HepG2 (cell line): ENCODE measurements at regions not wholly inside any gene's neighbourhood (a gene's known extent, or its start where the extent isn't known, plus 50 kb on each side); places are given as distances from the start of the nearest gene placed in this dataset.

Experiments used
- ASH2L ChIP-seq: fragments of 300-600, 200-600 bp; sonication (generic); IDR thresholded peaks from 2 replicates; pipeline ENCODE4 v1.7.0; 2017; ENCODE audit warnings: low read depth, mild to moderate bottlenecking, moderate library complexity, mixed read lengths, low read length; ENCODE audit not compliant: insufficient read length
- BRD4 ChIP-seq: sonication (generic); formaldehyde crosslinking; IDR thresholded peaks from 2 replicates; pipeline ENCODE4 v1.4.0; 2020; ENCODE audit warnings: missing genetic modification reagents
- FOXK2 ChIP-seq: fragments of 450-650 bp; IDR thresholded peaks from 2 replicates; pipeline ENCODE4 v1.6.1; 2016
- REPIN1 ChIP-seq: sonication (generic); formaldehyde crosslinking; IDR thresholded peaks from 2 replicates; pipeline ENCODE4 v1.8.0; 2022; ENCODE audit warnings: missing genetic modification reagents, low read depth, mild to moderate bottlenecking, borderline replicate concordance
- YY1 ChIP-seq: IDR thresholded peaks from 2 replicates; pipeline ENCODE4 v1.6.1; 2011; ENCODE audit warnings: low read length, low read depth, moderate library complexity, mild to moderate bottlenecking; ENCODE audit not compliant: insufficient read depth, insufficient replicate concordance
- ZFY ChIP-seq: sonication (generic); formaldehyde crosslinking; IDR thresholded peaks from 2 replicates; pipeline ENCODE4 v1.4.0; 2020; ENCODE audit warnings: missing genetic modification reagents
- ZNF232 ChIP-seq: sonication (generic); formaldehyde crosslinking; IDR thresholded peaks from 2 replicates; pipeline ENCODE4 v1.4.0; 2020; ENCODE audit warnings: missing genetic modification reagents, borderline replicate concordance
- ZZZ3 ChIP-seq: sonication (generic); formaldehyde crosslinking; IDR thresholded peaks from 2 replicates; pipeline ENCODE4 v1.4.0; 2020; ENCODE audit warnings: missing genetic modification reagents, mild to moderate bottlenecking, borderline replicate concordance
- TF ChIP-seq, protein P1 (sequence below): sonication (generic); formaldehyde crosslinking; IDR thresholded peaks from 2 replicates; pipeline ENCODE4 v1.4.0; 2020; ENCODE audit warnings: missing genetic modification reagents
- TF ChIP-seq, protein P2 (sequence below): sonication (generic); formaldehyde crosslinking; IDR thresholded peaks from 2 replicates; pipeline ENCODE4 v1.8.1; 2023; ENCODE audit warnings: mild to moderate bottlenecking, inconsistent platforms, moderate library complexity, missing genetic modification reagents, borderline replicate concordance
- TF ChIP-seq, protein P3 (sequence below): sonication (generic); formaldehyde crosslinking; IDR thresholded peaks from 2 replicates; pipeline ENCODE4 v1.5.0; 2020; ENCODE audit warnings: mild to moderate bottlenecking, missing genetic modification reagents, borderline replicate concordance
- TF ChIP-seq, protein P4 (sequence below): sonication (generic); formaldehyde crosslinking; IDR thresholded peaks from 2 replicates; pipeline ENCODE4 v1.5.0; 2020; ENCODE audit warnings: mild to moderate bottlenecking, missing genetic modification reagents, moderate library complexity

DNA sequence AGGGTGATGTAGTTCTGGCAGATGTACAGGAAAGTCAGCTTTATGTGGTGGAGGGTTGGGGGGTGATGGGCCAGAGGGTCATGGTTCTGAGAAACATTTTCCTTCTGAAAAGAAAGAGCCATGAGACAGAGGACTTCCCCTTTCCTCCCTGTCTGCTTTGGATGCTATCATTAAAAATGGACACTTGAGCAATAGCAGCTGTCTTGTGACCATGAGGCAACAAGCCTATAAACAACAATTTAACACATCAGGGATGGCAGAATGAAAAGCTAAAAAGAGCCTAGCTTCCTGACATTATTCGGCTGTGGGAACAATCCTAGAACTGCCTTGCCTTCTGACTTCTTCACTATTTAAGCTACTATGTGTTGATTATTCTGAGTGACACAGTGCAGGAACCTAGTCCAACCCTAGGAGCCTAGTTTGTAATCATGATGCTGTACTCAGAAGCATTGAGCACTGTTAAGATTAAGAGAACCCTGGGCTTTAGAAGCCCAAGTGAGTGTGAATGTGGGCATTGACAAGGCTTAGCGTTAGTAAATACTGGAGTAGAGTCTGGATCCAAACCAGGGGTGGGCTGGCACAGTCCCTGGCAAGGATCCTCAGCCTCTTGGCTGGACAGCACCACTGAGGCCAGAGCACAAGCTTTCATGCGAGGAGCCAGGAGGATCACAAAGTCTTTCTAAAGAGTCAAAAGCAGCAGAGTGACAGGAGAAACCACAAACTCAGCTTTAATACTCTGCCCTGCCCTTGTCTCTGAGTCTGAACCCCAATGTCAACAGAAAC is 178.5 kb upstream of the EGFLAM start:
- no peak for TF ChIP-seq FOXK2
- no peak for TF ChIP-seq ZFY (CRISPR knock-in tag)
- TF ChIP-seq REPIN1 (CRISPR knock-in tag), result no peak
- no peak for TF ChIP-seq BRD4 (CRISPR knock-in tag)
- TF ChIP-seq YY1, result no peak
- TF ChIP-seq, protein P1, sequence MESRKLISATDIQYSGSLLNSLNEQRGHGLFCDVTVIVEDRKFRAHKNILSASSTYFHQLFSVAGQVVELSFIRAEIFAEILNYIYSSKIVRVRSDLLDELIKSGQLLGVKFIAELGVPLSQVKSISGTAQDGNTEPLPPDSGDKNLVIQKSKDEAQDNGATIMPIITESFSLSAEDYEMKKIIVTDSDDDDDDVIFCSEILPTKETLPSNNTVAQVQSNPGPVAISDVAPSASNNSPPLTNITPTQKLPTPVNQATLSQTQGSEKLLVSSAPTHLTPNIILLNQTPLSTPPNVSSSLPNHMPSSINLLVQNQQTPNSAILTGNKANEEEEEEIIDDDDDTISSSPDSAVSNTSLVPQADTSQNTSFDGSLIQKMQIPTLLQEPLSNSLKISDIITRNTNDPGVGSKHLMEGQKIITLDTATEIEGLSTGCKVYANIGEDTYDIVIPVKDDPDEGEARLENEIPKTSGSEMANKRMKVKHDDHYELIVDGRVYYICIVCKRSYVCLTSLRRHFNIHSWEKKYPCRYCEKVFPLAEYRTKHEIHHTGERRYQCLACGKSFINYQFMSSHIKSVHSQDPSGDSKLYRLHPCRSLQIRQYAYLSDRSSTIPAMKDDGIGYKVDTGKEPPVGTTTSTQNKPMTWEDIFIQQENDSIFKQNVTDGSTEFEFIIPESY (CRISPR knock-in tag), result no peak
- TF ChIP-seq ZNF232 (CRISPR knock-in tag), result no peak
- TF ChIP-seq, protein P2, sequence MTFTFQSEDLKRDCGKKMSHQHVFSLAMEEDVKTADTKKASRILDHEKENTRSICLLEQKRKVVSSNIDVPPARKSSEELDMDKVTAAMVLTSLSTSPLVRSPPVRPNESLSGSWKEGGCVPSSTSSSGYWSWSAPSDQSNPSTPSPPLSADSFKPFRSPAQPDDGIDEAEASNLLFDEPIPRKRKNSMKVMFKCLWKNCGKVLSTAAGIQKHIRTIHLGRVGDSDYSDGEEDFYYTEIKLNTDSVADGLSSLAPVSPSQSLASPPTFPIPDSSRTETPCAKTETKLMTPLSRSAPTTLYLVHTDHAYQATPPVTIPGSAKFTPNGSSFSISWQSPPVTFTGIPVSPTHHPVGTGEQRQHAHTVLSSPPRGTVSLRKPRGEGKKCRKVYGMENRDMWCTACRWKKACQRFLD (CRISPR knock-in tag), result no peak
- no peak for TF ChIP-seq ASH2L
- TF ChIP-seq, protein P3, sequence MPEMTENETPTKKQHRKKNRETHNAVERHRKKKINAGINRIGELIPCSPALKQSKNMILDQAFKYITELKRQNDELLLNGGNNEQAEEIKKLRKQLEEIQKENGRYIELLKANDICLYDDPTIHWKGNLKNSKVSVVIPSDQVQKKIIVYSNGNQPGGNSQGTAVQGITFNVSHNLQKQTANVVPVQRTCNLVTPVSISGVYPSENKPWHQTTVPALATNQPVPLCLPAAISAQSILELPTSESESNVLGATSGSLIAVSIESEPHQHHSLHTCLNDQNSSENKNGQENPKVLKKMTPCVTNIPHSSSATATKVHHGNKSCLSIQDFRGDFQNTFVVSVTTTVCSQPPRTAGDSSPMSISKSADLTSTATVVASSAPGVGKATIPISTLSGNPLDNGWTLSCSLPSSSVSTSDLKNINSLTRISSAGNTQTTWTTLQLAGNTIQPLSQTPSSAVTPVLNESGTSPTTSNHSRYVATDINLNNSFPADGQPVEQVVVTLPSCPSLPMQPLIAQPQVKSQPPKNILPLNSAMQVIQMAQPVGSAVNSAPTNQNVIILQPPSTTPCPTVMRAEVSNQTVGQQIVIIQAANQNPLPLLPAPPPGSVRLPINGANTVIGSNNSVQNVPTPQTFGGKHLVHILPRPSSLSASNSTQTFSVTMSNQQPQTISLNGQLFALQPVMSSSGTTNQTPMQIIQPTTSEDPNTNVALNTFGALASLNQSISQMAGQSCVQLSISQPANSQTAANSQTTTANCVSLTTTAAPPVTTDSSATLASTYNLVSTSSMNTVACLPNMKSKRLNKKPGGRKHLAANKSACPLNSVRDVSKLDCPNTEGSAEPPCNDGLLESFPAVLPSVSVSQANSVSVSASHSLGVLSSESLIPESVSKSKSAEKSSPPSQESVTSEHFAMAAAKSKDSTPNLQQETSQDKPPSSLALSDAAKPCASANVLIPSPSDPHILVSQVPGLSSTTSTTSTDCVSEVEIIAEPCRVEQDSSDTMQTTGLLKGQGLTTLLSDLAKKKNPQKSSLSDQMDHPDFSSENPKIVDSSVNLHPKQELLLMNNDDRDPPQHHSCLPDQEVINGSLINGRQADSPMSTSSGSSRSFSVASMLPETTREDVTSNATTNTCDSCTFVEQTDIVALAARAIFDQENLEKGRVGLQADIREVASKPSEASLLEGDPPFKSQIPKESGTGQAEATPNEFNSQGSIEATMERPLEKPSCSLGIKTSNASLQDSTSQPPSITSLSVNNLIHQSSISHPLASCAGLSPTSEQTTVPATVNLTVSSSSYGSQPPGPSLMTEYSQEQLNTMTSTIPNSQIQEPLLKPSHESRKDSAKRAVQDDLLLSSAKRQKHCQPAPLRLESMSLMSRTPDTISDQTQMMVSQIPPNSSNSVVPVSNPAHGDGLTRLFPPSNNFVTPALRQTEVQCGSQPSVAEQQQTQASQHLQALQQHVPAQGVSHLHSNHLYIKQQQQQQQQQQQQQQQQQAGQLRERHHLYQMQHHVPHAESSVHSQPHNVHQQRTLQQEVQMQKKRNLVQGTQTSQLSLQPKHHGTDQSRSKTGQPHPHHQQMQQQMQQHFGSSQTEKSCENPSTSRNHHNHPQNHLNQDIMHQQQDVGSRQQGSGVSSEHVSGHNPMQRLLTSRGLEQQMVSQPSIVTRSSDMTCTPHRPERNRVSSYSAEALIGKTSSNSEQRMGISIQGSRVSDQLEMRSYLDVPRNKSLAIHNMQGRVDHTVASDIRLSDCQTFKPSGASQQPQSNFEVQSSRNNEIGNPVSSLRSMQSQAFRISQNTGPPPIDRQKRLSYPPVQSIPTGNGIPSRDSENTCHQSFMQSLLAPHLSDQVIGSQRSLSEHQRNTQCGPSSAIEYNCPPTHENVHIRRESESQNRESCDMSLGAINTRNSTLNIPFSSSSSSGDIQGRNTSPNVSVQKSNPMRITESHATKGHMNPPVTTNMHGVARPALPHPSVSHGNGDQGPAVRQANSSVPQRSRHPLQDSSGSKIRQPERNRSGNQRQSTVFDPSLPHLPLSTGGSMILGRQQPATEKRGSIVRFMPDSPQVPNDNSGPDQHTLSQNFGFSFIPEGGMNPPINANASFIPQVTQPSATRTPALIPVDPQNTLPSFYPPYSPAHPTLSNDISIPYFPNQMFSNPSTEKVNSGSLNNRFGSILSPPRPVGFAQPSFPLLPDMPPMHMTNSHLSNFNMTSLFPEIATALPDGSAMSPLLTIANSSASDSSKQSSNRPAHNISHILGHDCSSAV (CRISPR knock-in tag), result no peak
- TF ChIP-seq, protein P4, sequence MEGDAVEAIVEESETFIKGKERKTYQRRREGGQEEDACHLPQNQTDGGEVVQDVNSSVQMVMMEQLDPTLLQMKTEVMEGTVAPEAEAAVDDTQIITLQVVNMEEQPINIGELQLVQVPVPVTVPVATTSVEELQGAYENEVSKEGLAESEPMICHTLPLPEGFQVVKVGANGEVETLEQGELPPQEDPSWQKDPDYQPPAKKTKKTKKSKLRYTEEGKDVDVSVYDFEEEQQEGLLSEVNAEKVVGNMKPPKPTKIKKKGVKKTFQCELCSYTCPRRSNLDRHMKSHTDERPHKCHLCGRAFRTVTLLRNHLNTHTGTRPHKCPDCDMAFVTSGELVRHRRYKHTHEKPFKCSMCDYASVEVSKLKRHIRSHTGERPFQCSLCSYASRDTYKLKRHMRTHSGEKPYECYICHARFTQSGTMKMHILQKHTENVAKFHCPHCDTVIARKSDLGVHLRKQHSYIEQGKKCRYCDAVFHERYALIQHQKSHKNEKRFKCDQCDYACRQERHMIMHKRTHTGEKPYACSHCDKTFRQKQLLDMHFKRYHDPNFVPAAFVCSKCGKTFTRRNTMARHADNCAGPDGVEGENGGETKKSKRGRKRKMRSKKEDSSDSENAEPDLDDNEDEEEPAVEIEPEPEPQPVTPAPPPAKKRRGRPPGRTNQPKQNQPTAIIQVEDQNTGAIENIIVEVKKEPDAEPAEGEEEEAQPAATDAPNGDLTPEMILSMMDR (CRISPR knock-in tag), result no peak
- no peak for TF ChIP-seq ZZZ3
